ENCODE measurements at regions not wholly inside any gene's neighbourhood (a gene's known extent, or its start where the extent isn't known, plus 50 kb on each side); places are given as distances from the start of the nearest gene placed in this dataset.
"Not testable (repeated sequence)": the region's sequence is repeated elsewhere in the genome, so short reads cannot be mapped to it uniquely, and the experiment has no call there.

DNA sequence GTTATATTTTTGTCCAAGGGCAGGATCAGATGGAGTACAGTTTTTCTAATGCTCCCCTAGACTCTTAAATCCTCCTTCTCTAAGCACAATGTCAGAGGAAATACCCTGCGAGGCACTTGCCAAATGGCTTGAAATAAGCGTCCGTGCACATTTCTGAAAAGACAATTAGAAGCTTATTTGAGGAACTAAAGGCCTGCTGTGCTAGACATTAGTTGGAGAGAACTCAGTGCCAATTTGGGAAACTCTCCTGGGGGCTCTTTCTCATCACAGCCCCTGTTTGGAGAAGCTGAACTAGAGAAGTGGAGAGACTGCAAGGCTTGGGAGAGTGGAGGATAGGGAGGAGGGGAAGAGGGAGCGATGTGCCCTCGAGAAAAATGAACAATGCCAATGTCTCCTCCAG, 247.6 kb upstream of the C2CD4B start:
- H3K4me3 ChIP-seq: no peak overlapping the region
- H3K9me3 ChIP-seq: no peaks in the 10 kb centered on the region
- no peaks in the 10 kb centered on the region for H3K36me3 ChIP-seq
- H3K27ac ChIP-seq: no peak overlapping the region
- no peak for DNase-seq (ENCODE audit: low spot score)
- TF ChIP-seq, protein P1, sequence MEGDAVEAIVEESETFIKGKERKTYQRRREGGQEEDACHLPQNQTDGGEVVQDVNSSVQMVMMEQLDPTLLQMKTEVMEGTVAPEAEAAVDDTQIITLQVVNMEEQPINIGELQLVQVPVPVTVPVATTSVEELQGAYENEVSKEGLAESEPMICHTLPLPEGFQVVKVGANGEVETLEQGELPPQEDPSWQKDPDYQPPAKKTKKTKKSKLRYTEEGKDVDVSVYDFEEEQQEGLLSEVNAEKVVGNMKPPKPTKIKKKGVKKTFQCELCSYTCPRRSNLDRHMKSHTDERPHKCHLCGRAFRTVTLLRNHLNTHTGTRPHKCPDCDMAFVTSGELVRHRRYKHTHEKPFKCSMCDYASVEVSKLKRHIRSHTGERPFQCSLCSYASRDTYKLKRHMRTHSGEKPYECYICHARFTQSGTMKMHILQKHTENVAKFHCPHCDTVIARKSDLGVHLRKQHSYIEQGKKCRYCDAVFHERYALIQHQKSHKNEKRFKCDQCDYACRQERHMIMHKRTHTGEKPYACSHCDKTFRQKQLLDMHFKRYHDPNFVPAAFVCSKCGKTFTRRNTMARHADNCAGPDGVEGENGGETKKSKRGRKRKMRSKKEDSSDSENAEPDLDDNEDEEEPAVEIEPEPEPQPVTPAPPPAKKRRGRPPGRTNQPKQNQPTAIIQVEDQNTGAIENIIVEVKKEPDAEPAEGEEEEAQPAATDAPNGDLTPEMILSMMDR (IDR thresholded peaks at IDR 0.05): no peak
- H3K27me3 ChIP-seq: no peaks in the 10 kb centered on the region
- peaks cover 0 to 15% of the 10 kb centered on the region in 2 donors for H3K4me1 ChIP-seq

DNA sequence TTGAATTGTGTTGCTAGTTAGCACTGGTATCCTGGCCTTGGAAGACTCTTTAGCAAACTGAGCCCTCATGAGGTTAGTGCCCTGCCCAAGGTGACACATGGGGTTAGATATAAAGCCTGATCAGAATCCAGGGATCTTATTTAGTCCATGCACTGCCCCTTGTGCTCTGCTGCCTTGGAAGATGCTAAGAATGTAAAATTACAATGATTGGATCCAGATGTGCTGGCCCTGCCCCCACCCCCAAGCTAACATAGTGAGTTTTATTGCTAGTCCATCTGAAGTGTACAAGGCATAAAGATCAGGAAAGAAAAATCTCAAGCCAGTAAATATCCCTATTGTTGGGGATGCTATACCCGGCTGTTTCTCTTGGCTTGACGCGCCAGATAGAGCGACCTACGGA, 248.1 kb upstream of the C2CD4B start:
- no peaks in the 10 kb centered on the region for H3K36me3 ChIP-seq
- TF ChIP-seq, protein P1 (IDR thresholded peaks at IDR 0.05): no peak
- H3K4me3 ChIP-seq: no peak overlapping the region
- H3K27ac ChIP-seq: no peak overlapping the region
- H3K4me1 ChIP-seq: peaks cover 0 to 15% of the 10 kb centered on the region in 2 donors
- DNase-seq (ENCODE audit: low spot score): no peak
- no peaks in the 10 kb centered on the region for H3K9me3 ChIP-seq
- H3K27me3 ChIP-seq: no peaks in the 10 kb centered on the region

DNA sequence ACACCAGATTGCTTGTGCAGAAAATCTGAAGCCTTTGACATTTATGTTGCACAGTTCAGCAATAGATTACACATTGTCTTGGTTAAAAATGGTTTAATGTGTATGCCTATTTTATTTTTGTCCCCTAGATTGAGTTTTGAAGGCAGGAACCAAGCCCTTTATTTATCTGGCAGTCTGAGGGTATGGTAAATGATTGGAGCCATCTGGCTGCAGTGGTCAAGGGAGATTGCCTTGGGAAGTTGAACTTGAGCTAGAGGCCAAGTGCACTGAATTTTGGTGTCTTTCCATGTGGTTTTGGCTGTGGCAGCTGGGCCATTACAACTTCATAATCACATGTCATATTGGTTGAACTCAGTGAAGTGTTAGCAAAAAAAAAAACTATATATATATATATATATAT, 248.7 kb upstream of the C2CD4B start:
- TF ChIP-seq, protein P1 (IDR thresholded peaks at IDR 0.05): no peak
- Histone ChIP-seq H3K27me3 (no peaks in the 10 kb centered on the region), H3K4me1 (peaks cover 0 to 15% of the 10 kb centered on the region in 2 donors)

DNA sequence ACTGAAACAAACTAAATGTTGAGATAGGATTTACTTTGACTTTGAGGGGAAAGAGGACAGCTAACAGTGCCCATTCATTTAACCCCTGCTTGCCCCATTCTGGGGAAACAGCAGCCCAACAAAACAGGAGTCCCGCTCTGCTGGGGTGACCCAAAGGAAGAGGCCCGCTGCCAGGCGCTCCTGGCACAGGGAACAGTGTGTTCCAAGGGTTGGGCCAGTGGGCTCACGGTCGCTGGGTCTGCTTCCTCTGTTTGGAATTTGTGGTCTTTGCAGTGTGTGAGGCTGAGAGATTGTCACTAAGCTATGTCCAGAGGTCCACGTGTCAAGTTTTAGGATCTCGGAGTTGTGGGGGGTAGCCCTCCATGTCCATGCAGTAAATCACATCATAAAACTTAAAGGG, 250.4 kb upstream of the C2CD4B start:
- H3K4me1 ChIP-seq: peaks cover 0 to 15% of the 10 kb centered on the region in 2 donors
- H3K4me3 ChIP-seq: no peak overlapping the region
- no peak overlapping the region for H3K27ac ChIP-seq
- no peaks in the 10 kb centered on the region for H3K27me3 ChIP-seq
- DNase-seq (ENCODE audit: low spot score): no peak
- TF ChIP-seq, protein P1 (IDR thresholded peaks at IDR 0.05): no peak
- H3K9me3 ChIP-seq: no peaks in the 10 kb centered on the region
- no peaks in the 10 kb centered on the region for H3K36me3 ChIP-seq

More for the DNA sequence above, 248.7 kb upstream of the C2CD4B start:
- H3K4me3 ChIP-seq: no peak overlapping the region
- no peaks in the 10 kb centered on the region for H3K9me3 ChIP-seq
- H3K27ac ChIP-seq: no peak overlapping the region
- no peak for DNase-seq (ENCODE audit: low spot score)
- H3K36me3 ChIP-seq: no peaks in the 10 kb centered on the region

DNA sequence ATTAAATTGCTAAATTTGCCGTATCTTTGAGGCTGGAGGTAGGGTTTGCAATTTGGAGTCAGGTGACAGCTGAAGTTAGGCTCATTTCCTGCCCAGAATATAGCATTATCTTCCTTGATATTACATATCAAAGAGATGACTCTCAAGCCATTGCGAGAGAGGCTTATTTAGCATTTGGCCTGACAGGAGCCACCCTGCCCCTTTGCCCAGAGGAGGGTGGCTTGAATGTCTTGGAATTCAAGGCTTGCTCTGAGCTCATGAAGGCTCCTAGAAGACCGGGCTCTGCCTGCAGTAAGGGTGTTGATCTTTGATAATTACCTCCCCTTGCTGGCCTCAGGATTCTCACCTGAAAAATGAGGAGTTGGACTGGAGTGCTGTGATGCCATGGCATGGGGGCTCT, 251.4 kb upstream of the C2CD4B start:
- H3K36me3 ChIP-seq: no peaks in the 10 kb centered on the region
- DNase-seq (ENCODE audit: low spot score): no peak
- H3K4me1 ChIP-seq: peaks cover 0 to 15% of the 10 kb centered on the region in 2 donors
- H3K27me3 ChIP-seq: no peaks in the 10 kb centered on the region
- no peak overlapping the region for H3K27ac ChIP-seq
- H3K4me3 ChIP-seq: no peak overlapping the region
- TF ChIP-seq, protein P1 (IDR thresholded peaks at IDR 0.05): no peak
- H3K9me3 ChIP-seq: no peaks in the 10 kb centered on the region

DNA sequence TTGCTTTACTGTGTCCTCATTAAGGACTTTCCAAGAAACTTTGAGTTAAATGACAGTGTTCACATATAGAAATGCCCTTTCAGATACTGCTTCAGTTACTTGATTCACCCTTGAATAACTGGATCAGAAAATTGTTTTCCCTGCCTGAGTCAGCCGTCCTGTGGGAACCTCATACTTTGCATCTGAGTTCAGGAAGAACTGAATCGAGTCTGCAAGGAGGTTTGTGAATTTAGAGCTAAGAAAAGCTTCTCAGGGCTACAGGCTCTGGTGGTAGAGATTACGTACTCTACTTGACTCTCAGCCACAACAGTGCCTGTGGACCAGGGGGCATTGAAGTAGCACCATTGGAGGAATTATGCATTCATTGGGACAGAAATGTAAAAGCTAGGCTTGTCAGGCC, 252.4 kb upstream of the C2CD4B start:
- TF ChIP-seq, protein P1 (IDR thresholded peaks at IDR 0.05): no peak
- Histone ChIP-seq H3K9me3 (no peaks in the 10 kb centered on the region), H3K4me1 (peaks cover 0 to 12% of the 10 kb centered on the region in 2 donors), H3K27ac (no peak overlapping the region), H3K4me3 (no peak overlapping the region), H3K27me3 (no peaks in the 10 kb centered on the region), H3K36me3 (no peaks in the 10 kb centered on the region)
- DNase-seq (ENCODE audit: low spot score): no peak

DNA sequence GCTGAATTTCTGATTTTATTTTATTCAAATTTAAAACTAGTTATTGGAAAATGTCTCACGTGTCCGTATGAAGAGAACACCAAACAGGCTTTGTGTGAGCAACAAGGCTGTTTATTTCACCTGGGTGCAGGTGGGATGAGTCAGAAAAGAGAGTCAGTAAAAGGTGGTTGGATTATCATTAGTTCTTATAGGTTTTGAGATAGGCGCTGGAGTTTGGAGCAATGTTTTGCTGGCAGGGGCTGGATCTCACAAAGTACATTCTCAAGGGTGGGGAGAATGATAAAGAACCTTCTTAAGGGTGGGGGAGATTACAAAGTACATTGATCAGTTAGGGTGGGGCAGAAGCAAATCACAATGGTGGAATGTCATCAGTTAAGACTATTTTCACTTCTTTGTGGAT, 253.4 kb upstream of the C2CD4B start:
- DNase-seq (ENCODE audit: low spot score); H3K36me3 ChIP-seq; H3K27me3 ChIP-seq; H3K9me3 ChIP-seq; H3K27ac ChIP-seq; H3K4me3 ChIP-seq; H3K4me1 ChIP-seq: not testable (repeated sequence)

Measured in right atrium auricular region (tissue), 2 donors.